ENCODE measurements at regions not wholly inside any gene's neighbourhood (a gene's known extent, or its start where the extent isn't known, plus 50 kb on each side); places are given as distances from the start of the nearest gene placed in this dataset.

GRCh38 chr3:161156936-161157335, 51.8 kb upstream of the B3GALNT1 start:
- no peaks in the 10 kb centered on the region for H3K4me1 ChIP-seq (ENCODE audit: control insufficient read depth, insufficient read depth, low read length)
- H3K9me3 ChIP-seq (ENCODE audit: control insufficient read depth, insufficient read depth, low read length) = no peaks in the 10 kb centered on the region
- H3K9ac ChIP-seq (ENCODE audit: low read depth, low read length) = no peak overlapping the region
- no peak overlapping the region for H3K27ac ChIP-seq (ENCODE audit: low read depth, low read length)
- no peaks in the 10 kb centered on the region for H3K36me3 ChIP-seq (ENCODE audit: control insufficient read depth, insufficient read depth, low read length)
- no peak overlapping the region for H3K4me3 ChIP-seq (ENCODE audit: low read depth, low read length)
- H3K27me3 ChIP-seq (ENCODE audit: control insufficient read depth, insufficient read depth, low read length) = no peaks in the 10 kb centered on the region

GRCh38 chr3:161161603-161162002, 56.5 kb upstream of the B3GALNT1 start:
- H3K9me3 ChIP-seq (ENCODE audit: control insufficient read depth, insufficient read depth, low read length) = peaks cover 6% of the 10 kb centered on the region
- H3K36me3 ChIP-seq (ENCODE audit: control insufficient read depth, insufficient read depth, low read length) = no peaks in the 10 kb centered on the region
- no peaks in the 10 kb centered on the region for H3K27me3 ChIP-seq (ENCODE audit: control insufficient read depth, insufficient read depth, low read length)
- no peak overlapping the region for H3K27ac ChIP-seq (ENCODE audit: low read depth, low read length)
- H3K4me3 ChIP-seq (ENCODE audit: low read depth, low read length) = no peak overlapping the region
- H3K9ac ChIP-seq (ENCODE audit: low read depth, low read length) = no peak overlapping the region
- no peaks in the 10 kb centered on the region for H3K4me1 ChIP-seq (ENCODE audit: control insufficient read depth, insufficient read depth, low read length)

GRCh38 chr3:161163297-161163696, 57.8 kb upstream of the NMD3 start:
- no peak overlapping the region for H3K9ac ChIP-seq (ENCODE audit: low read depth, low read length)
- H3K27ac ChIP-seq (ENCODE audit: low read depth, low read length) = peak overlapping the region; percentile 21
- no peak overlapping the region for H3K4me3 ChIP-seq (ENCODE audit: low read depth, low read length)
- H3K36me3 ChIP-seq (ENCODE audit: control insufficient read depth, insufficient read depth, low read length) = no peaks in the 10 kb centered on the region
- H3K9me3 ChIP-seq (ENCODE audit: control insufficient read depth, insufficient read depth, low read length) = peaks cover 6% of the 10 kb centered on the region
- H3K4me1 ChIP-seq (ENCODE audit: control insufficient read depth, insufficient read depth, low read length) = no peaks in the 10 kb centered on the region
- H3K27me3 ChIP-seq (ENCODE audit: control insufficient read depth, insufficient read depth, low read length) = no peaks in the 10 kb centered on the region

- peaks cover 6% of the 10 kb centered on the region for H3K9me3 ChIP-seq (ENCODE audit: control insufficient read depth, insufficient read depth, low read length)
- H3K27ac ChIP-seq (ENCODE audit: low read depth, low read length) = no peak overlapping the region
- H3K4me3 ChIP-seq (ENCODE audit: low read depth, low read length) = no peak overlapping the region
- no peaks in the 10 kb centered on the region for H3K4me1 ChIP-seq (ENCODE audit: control insufficient read depth, insufficient read depth, low read length)
- H3K36me3 ChIP-seq (ENCODE audit: control insufficient read depth, insufficient read depth, low read length) = no peaks in the 10 kb centered on the region
- H3K27me3 ChIP-seq (ENCODE audit: control insufficient read depth, insufficient read depth, low read length) = no peaks in the 10 kb centered on the region
- no peak overlapping the region for H3K9ac ChIP-seq (ENCODE audit: low read depth, low read length)
Measured at GRCh38 chr3:161166051-161166450, 55.1 kb upstream of the NMD3 start.

GRCh38 chr3:161171113-161171512, 50.0 kb upstream of the NMD3 start:
- no peaks in the 10 kb centered on the region for H3K36me3 ChIP-seq (ENCODE audit: control insufficient read depth, insufficient read depth, low read length)
- no peak overlapping the region for H3K27ac ChIP-seq (ENCODE audit: low read depth, low read length)
- H3K27me3 ChIP-seq (ENCODE audit: control insufficient read depth, insufficient read depth, low read length) = no peaks in the 10 kb centered on the region
- H3K9ac ChIP-seq (ENCODE audit: low read depth, low read length) = no peak overlapping the region
- no peak overlapping the region for H3K4me3 ChIP-seq (ENCODE audit: low read depth, low read length)
- H3K4me1 ChIP-seq (ENCODE audit: control insufficient read depth, insufficient read depth, low read length) = no peaks in the 10 kb centered on the region
- no peaks in the 10 kb centered on the region for H3K9me3 ChIP-seq (ENCODE audit: control insufficient read depth, insufficient read depth, low read length)
